GOT3 (cell line): ENCODE measurements at regions not wholly inside any gene's neighbourhood (a gene's known extent, or its start where the extent isn't known, plus 50 kb on each side); places are given as distances from the start of the nearest gene placed in this dataset.

ENCODE experiments used
- DNase-seq: peaks from one replicate; lab custom pipeline; 2025; ENCODE audit warnings: mixed read lengths; lab: John Stamatoyannopoulos, UW

DNA sequence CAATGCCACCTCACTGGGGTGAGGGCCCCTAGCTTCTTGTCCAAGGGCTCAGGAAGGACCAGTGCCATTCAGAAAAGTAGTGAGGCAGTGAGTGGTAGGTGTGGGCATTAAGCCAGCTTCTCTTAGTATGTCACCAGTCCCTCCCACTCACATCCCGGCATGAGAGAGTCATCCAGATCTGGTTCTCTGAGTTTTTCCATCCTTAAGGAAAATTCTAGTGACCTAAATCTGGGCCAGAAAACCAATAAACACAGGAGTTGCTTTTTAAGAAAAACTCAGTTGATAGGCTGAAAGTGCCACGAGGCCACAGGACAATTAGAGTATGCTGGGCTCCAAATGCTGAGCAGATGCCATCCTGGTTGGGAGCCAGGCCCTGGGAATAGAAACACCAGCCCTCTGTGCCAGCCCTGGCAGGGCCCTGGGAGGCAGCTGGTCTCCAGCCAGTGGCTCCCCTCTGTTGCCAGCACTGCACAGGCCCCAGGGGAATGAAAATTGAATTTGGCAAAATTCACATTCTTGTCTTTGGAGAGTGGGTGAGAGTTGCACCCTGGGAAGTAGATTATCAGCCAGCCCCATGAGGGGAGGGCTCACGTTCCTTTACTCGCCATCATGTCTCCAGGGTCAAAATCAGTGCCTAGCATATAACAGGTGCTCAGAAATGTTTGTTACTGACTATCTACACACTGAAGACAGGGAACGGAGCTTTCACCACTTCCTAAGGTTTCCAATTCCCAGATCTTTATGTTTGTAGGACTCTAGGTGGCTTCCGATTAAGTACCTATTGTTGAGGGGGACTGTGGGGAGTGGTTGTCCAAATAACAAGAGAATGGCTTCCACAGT lies 52.8 kb downstream of the FAM43A start:
- DNase-seq: peak; percentile 47

- DNase-seq: no peak
Measured at GRCh38 chr3:194739498-194740284, 54.0 kb downstream of the FAM43A start.

GRCh38 chr3:194740859-194741491 lies 55.3 kb downstream of the FAM43A start:
- DNase-seq: no peak

DNA sequence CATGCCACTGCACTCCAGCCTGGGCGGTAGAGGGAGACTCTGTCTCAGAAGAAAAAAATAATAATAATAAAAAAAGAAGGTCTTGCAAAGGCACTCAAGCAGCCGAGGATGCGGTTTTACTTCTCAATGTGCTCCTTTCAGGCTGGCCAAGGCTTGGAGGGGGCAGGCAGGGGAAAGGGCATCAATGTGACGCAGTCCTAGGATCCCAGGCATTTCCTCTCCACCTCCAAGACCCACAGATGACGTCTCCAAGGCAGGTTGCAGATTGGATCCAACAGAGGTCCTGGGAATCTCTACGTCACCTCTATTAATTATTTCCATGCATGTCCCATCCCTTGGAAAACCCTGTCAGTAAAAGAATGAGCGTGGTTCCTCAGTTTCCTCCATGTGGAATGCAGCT lies 56.2 kb downstream of the FAM43A start:
- no peak for DNase-seq

- no peak for DNase-seq
Measured at GRCh38 chr3:194744826-194745225, 59.1 kb downstream of the FAM43A start.

DNA sequence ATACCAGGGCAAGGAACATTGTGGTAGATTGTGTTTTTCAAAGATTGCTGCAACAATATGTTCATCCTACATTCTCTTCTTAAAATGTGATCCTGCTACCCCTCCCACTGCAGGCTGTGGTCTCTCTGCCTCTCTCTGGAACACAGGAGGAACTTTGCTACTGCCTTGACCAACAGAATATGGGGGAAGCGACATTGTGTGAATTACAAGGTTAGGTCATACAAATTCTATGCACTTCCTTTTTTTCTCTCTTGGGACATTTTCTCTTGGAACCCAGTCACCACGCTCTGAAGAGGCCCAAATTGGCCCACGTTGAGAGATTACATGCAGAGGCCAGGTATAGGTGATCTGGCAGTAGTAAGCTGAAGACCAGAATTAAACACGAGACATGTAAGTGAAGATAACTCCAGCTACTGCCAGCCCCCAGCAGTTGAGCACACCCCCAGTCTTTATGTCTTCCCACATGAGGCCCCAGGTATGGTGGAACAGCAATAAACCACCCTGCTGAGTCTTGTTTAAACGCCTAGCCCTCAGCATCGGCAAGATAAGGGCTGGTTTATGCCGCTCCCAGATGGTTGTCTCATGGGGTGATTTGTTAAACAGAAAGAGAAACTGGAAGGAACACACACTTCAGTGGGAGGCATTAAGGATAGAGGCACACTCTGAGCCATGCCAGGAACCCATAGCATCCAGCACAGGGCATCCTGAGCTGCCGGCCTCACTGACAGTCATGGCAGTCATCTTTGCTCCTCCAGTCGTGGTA lies 59.9 kb downstream of the FAM43A start:
- DNase-seq: no peak

- no peak for DNase-seq
Measured at GRCh38 chr3:194748225-194748624, 62.5 kb downstream of the FAM43A start.

DNA sequence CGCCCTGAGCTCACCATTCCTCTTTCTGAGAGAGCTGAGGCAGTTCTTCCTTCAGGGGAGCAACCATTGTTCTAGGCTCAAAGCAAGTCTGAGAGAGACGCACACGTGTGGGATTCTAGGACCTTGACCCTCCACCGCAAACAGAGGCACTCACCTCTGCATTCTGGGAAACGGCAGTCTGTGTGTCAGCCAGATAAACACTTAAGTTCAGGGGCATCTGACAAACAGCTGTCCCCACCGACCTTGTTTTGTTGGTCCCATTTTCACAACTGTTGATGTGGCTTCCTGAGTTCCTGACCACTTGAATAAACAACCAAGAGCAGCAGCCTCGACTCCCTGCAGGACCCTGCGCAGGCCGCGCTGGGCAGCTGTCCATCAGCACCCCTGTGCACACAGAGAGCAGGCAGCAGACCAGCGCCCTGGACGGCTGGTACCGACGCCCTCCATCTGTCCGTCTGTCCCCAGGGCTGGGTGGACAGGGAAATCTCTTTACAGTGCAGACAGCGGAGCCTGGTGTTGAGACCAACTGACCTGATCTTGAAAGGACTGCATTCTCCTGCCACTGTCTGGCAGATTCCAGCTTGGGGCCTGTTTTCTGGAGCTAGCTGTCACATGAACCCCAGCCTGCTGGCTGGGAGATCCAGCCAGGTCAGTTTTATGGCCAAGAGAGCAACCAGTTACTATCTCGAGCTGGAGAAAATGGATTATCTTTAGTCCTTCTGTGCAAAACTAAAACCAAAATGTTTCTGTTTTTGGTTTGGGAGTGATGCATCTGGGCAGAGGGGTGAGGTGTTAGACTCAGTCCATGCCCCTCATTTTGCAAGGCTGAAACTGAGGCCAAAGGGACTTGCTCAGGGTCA lies 64.2 kb downstream of the FAM43A start:
- no peak for DNase-seq

- no peak for DNase-seq
Measured at GRCh38 chr3:194750491-194750828, 64.8 kb downstream of the FAM43A start.

- no peak for DNase-seq
Measured at GRCh38 chr3:194755671-194756459, 70.2 kb downstream of the FAM43A start.

DNA sequence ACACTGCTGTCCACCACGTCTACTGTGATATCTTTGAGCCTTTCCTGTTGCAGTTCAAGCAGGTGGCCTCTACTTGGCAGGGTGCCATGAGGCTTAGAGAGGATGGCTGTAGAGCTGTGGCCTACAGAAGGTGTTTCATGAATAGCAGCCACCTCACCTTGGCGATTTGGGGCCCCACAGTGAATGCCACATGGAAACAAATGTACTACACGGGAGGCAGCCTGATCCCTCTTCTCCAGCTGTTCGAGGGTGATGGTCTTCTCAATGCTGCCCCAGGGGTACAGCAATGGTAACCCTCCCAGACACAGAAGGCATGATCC lies 70.7 kb downstream of the FAM43A start:
- DNase-seq: no peak

GRCh38 chr3:194756791-194757325 lies 71.2 kb downstream of the FAM43A start:
- no peak for DNase-seq

DNA sequence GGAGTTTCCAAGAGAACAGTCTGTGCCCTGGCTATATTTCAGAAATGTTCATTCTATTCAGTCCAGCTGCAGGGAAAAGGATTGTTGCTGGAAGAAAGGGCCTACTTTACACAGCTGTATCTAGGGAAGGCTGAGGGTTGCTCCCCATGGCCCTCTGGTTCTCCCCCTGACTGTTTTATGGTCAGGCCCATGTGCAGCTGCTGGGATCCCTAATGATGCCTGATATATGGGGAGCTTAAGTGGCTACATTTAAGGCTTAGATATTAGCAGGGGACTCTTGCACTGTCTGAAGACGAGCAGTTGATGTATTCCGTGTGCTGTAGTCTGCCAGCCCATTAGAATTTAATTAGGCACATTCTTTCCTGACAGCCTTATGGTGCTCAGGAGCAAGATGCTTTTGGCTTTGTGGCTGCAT lies 72.0 kb downstream of the FAM43A start:
- no peak for DNase-seq

DNA sequence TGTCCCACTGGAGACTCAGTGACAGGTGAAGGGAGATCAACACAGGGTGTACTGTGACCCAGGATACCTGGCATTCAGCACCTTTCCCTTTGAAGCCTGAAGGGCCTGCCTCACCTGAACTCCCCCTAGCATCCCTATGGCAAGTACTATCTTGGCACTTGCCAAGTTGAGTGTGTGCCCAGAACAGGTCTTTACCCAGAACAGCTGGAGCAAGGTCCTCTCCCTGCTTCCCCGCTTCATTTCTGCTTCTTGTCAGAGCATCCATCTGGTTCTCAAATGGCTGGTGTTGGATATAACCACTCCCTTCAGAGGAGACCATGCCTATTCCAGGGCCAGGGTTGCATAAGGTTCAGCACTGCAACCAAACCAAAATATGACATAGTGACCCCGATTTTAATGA lies 73.0 kb downstream of the FAM43A start:
- DNase-seq: no peak

GRCh38 chr3:194760494-194761137 lies 74.9 kb downstream of the FAM43A start:
- DNase-seq: no peak

DNA sequence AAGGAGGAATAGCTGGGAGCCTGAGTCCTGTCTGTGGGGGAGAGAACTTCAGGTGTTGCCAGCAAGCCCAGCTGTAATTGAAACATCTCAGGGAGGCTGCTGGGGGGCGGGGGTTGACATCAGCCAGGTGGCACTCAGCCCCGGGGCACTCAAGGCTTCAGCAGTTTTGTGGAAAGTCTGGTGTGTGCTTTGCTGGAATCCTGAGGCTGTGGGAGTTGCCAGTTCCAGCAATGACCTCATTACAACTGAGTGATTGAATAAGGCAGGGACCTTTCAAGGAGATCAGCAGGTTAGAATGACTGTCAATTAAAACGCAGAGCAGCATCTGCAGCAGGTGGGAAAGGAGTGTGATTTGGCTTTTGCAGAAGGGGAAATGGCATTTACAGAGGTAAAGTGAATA lies 75.7 kb downstream of the FAM43A start:
- DNase-seq: no peak

DNA sequence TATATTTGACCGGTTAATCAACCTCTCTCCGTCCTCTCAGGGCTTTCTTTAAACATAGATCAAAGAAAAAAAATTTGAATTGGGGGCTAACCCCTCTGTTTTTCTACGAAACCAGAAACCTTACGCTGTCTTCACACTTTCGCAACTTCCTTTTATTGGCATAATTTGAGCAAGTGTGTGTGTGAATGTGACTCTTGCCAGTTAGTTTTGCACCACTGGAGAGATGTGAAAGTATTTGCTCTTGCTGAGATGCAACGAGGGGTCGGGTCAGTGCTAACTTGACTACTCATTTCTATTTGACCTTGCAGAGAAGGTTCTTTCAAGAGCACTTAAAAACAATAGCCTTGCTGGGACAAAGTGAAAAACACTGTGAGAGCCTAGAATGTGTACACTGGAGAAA lies 81.2 kb downstream of the FAM43A start:
- no peak for DNase-seq

DNA sequence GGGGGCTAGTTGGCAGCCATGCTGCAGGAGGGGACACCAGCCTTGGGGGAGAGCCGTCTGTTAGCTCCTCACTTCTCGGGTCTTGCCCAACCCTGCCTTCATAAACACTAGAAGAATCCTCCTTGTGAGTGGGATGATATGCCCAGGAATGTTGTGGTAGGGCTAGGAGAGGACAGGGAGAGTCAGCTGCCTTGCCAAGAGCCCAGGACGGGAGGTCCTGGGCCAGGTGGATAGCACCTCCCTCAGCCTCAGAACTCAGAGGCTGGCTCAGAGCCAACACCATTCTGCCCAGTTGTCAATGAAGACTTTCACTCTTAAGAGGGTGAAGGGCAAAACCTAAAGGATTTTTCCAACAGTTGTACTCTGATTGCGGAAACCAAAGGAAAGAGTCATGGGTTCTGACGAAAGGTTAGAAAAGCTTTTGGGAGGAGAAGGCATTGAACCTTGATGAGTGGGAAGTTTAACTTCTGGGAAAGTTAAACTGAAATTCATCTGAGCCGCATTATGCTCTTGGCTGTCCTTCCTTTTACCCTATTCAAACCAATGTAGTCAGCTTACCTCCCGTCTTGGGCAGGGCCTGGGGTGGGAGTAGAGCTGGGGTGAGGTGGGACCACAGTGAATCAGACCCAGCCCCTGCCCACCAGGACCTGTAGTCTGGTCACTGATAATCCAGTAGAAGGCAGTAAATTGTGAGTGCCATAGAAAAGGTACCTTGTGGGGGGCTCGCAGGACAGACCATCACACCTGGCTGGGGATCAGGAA lies 81.9 kb downstream of the FAM43A start:
- DNase-seq: no peak

DNA sequence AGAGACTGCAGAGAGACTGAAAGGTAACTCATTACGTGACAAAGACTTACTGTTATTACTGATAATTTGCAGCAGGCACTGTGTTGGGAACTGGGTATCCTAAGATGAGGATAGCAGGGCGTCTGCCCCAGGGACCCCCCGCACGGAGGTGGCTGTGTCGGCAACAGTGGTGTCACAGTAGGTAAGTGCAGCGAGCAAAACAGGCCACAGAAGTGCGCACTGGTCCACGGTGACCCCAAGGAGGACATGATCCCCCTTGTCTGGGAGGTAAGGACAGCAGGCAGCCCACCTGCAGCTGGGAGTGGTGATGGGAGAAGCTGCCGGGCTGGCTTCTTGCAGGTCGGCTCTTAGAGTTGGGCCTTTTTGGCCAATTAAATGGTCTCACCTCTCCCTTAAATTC lies 82.9 kb downstream of the FAM43A start:
- no peak for DNase-seq
